ENCODE measurements at regions not wholly inside any gene's neighbourhood (a gene's known extent, or its start where the extent isn't known, plus 50 kb on each side); places are given as distances from the start of the nearest gene placed in this dataset.
"Not testable (repeated sequence)": the region's sequence is repeated elsewhere in the genome, so short reads cannot be mapped to it uniquely, and the experiment has no call there.

DNA sequence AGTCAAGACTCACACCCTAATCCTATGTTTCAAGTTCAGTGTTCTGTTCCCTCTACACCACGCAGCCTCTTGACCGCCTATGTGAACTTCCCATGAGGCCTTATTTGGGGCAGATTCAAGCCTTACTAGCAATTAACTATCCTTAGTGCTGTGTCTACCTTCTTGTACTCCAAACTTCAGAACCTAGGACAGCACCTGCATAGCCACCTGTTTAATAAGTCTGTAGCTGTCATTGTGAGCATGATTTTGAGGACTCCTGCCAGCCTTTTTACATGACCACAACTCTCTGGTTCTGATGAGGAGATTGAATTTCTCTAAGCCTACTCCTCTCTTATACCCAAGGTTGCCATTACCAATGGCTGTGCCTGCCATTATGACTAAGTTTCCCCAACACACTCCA, 50.8 kb upstream of the PCSK1 start:
- peak; percentile 28 for ATAC-seq

DNA sequence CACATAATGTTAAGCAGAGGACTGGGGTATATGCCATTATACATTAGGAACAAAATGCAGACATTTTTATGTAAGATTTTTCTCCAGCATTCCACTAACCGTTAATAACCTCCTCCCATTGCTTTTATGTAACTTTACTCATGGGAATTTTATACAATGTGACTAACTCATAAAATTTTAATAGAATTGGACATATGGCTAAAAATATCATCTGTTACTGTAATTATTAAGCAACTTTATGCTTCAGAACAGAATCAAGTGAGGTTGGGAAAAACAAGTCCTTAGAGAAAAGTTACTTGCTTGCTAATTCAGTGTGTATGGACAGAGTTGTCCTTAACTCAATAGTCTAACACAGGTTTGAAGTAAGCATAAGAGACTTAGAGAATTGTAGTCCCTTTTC, 54.8 kb upstream of the PCSK1 start:
- ATAC-seq: no peak

DNA sequence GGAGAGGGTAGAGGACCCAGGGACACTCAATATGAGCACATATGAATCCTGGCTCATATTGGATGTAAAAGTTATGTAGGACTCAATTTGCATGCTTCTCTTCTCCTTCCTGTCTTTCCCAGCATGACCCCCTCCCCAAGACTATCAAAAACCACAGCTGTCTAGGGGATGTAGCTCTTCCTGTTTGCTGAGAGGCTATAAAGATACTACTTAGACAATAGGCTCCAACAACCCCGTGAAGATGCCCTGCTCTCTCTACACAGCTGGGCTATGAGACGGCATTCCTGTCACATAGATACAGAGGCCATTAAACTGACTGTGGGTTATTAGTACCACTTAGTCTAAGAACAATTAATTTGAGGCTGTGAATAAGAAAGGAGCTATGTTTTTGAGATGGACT, 56.5 kb upstream of the PCSK1 start:
- no peak for ATAC-seq

DNA sequence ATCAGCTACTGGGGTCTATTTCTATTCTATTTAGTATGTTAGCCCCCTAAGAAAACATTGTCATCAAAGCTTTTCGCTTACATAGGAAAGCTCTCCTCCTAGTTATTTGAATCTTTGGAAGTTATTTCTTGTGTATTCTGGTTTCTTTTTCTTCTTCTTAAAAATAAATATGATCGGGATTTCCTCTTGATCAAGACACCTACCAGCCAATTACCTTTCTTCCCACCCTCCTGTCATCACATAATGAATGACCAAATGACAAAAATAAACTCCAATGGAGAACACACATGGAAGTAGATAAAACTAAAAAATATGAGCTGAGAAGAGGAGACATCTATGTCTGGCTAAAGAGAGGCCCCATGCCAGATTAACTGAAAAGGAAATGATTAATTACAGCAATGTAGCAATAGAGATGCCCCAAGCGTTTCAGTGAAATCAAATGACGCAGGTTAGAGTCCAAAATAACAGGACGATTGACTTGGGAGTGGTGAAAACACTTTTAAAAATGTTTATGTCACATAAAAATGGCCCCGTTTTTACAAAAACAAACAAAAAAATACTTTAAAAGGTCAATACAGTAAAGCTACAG, 59.5 kb upstream of the PCSK1 start:
- ATAC-seq: no peak

DNA sequence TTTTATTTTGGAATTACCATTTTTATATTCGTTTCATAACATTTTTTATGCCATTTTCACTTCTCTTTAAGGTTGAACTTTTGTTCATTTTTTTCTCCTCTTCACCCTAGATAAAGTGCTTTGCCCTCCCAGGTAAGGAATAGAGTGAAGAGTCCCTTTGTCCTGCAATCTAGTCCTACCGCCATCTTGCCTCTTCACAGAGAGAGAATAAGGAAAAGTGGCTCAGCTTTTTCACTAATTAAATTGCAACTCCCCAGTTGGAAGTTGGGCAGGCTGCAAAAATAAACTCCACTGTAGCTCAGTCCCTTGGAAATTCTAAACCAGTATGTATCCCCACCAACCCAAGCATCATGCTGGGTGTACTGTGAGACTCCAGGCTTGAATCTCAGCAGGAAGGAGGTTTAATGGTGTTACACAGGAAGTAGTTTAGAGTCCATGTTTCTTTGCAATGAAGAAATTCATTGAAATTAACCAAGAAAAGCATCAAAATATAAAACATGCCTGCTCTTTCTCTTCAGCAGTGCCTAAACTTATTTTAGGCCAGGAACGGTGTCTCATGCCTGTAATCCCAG, 60.3 kb upstream of the PCSK1 start:
- no peak for ATAC-seq

DNA sequence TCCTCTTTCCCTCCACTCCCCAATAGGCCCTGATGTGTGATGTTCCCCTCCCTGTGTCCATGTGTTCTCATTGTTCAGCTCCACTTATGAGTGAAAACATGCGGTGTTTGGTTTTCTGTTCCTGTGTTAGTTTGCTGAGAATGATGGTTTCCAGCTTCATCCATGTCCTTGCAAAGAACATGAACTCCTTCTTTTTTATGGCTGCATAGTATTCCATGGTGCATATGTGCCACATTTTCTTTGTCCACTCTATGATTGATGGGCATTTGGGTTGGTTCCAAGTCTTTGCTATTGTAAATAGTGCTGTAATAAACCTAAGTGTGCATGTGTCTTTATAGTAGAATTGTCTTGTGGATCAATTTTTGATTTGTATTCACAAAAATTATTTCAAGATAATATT, 62.4 kb upstream of the PCSK1 start:
- not testable (repeated sequence) for ATAC-seq

DNA sequence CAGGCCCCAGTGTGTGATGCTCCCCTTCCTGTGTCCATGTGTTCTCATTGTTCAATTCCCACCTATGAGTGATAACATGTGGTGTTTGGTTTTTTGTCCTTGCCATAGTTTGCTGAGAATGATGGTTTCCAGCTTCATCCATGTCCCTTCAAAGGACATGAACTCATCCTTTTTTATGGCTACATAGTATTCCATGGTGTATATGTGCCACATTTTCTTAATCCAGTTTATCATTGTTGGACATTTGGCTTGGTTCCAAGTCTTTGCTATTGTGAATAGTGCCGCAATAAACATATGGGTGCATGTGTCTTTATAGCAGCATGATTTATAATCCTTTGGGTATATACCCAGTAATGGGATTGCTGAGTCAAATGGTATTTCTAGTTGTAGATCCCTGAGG, 64.0 kb upstream of the PCSK1 start:
- not testable (repeated sequence) for ATAC-seq

DNA sequence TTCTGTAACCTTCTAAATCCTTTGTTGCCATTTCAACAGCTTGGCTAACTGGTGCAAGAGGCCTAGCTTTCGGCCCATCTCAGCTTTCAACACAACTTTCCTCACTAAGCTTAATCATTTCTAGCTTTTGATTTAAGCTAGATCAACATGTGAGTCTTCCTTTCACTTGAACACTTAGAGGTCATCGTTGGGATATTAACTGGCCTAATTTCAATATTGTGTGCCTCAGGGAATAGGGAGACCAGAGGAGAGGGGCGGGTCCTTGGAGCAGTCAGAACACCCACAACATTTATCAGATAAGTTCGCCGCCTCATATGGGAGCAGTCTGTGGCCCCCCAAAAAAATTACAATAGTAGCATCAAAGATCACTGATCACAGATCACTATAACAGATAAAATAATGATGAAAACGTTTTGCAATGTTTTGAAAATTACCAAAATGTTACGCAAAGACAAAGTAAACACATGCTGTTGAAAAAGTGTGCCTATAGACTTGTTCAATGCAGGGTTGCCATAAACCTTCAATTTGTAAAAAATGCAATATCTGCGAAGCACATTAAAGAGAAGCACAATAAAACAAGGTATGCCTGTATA, 66.8 kb upstream of the PCSK1 start:
- no peak for ATAC-seq

DNA sequence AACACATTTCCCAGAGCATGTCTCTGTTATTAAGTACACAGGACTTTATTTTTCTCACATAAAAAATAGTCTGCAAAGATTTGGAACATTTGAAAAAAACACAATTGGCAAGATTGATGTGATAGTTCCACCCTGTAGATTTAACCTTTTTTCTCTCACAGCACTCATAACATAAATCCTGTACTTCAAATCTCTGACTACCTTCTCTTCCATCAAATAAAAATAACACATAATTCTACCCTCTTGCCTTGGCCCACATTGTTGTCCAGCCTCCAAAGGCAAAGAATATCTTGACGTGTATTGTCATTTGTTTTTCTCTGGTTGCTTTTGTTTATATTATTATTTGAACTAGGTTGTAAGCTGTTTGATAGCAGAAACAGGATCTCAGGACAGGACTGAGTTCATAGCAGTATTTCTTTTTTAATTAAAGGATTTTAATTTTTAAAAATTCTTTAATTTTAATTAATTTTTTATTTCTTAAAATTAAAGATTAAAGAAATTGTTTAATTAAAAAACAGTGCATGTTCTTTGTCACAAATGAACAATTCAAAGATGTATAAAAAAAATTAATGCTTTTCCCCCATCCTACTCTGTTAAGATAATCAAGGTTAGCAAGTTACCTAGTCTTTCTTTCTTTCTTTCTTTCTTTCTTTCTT, 69.1 kb upstream of the PCSK1 start:
- ATAC-seq: no peak

DNA sequence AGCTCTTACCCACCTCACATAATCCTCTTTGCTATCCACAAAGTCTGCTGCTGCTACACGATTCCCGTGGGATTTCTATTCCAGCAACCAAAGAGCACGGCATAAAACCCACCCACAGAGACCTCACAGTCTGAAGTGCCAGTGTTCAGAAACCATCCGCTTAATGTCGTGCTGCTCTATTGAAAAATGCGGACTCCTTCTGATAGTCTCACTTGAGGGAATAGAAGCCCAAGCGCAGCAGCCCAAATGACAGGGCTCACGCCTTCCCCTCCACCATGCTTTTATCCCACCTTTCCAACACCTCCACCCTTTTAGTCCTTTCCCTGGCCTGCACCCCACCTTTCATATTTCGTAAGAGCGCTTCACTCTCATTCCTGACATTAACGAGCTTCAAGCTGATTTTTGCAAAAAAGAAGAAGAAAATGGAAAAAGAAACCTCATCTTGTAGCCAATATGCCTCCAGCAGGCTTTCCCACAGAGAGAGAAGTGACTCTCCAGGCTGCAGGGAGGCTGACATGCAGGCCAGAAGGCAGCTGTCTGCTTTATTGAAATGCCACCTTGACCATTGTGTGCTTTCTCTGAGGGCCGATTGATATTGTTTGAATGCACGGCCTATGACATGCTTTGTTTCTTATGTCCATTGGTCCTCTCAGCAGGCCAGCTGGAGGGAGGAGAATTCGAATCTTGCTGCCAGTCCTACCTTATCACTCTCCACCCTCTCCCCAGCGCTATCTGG, 70.6 kb upstream of the PCSK1 start:
- ATAC-seq: no peak

DNA sequence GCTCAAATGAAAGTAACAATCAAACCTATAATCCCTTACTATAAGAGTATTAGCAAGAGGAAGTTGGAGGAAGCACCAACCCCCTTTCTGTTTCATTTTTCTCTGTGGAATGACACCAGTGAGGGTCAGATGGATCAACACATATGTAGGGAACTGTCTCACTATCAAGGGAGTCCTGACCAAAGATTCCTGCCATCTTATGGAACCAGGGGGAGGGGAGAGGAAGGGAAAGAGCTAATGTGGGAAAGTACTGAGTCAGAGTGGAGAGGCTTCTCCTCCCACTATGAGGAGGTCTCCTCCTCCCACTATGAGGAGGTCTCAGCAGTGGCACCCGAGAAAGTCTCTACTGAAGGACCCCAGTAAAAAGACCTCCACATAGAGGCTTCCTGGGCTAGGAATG, 73.3 kb upstream of the PCSK1 start:
- ATAC-seq: no peak

DNA sequence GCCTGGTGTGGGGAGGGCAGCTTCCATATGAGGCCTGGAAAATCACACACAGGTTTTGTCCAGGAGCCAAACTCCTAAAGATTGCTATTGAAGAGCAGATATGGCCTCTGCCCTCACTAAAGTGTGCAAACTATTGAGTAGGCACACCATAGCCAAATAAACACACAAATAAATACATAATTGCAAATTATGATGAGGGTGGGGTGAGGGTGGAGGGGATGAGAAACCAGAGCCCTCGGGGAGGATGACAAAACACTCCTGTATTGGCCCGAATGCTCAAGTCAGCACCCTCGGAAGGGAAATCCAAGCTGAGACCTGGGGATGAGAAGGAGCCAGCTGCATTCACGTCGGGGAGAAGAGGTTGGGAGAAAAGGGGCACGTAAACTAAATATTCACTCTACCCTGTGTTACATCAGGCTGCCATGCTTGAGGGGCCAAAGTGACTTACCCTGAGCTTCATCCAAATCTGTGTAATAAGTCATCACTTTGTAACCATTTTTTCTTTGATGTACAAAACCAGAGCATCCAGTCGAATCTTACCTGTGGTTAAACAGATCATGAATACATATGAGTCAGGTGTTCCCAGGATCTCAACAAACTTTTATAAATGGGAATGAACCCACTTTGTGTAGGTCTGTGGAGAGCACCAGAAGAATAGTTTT, 73.9 kb upstream of the PCSK1 start:
- no peak for ATAC-seq

DNA sequence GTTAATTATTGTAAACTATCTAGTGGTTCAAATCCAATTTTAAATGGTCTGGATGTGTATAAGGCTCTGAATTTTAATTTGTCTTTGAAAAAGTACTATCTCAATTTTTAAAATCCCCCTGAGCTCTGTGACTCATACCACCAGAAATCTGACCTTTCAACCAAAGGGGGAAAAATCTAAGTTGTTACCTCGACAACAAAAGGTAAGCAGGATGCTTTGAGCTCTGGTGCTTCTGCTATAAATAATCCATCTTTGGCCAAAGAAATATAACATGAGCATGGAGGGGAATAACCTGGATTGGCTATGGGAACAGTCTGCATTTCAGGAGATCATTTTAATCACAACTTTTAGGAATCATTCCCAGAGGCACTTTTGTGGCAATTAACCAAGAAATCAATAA, 76.3 kb upstream of the PCSK1 start:
- ATAC-seq: no peak

DNA sequence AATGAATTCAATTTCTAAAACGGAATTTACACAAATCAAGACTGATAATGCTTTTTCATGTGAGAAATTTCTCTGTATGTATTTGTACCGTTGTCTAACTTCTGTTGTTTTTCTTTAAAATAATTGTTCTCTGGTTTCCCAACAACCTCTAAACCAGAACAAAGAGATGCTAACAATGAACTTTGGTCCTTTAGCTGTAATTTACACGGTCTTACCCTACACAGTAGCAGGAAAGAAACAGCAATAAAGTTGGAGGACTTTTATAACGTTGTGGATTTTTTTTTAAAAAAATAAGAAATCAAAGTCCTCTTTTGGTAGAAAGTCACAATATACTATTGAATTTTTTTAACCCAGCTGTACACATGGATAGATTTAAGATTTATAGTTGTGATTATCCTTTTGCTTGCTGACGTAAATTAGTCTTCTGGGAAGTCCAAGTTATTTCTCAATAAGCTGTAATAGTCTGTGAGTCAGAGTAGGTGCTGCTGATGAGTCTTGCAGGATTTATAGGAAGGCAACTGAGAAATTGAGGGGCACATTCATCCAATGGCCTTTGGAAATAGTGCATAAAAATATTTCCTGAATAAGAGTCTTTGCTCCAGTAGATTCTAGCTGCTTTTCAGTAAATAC, 76.8 kb upstream of the PCSK1 start:
- ATAC-seq: peak; percentile 67

DNA sequence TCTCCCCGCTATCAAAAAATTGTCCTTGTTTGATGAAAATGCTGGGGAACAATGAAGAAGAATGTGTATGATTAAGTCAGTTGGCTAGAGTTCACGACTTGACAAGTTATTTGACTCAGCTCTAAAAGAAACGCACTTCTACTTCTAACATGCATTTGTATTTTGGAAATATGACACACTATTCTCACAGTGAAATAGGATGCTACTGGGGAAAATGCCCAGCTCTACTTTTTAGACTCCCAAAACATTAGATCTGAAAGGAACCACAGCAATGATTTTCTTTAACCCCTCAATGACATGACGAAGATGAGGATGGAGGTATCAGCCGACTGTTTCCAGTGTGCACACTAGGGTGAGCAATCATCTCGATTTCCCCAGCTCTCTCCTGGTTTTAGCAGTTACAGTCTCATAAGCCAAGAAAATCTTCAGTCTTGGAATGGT, 83.6 kb upstream of the PCSK1 start:
- no peak for ATAC-seq

DNA sequence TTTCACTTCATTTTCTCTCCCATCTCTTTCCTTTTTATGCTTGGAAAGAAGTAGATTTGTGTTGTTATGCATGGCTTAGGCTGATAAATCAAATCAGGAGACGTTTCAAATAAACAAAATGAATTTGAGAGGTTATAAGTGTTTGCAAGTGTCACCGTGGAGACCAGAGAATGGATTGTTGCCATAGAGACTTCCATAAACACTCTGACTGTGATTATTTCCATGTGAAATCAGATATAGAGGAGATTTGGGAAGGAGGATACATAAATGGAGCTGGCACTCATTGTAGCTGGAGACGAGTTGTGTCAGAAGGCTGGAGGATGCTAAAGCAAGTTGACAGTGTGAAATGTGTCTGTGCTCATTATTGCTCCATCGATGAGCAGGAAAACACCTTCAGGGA, 84.2 kb upstream of the PCSK1 start:
- no peak for ATAC-seq

DNA sequence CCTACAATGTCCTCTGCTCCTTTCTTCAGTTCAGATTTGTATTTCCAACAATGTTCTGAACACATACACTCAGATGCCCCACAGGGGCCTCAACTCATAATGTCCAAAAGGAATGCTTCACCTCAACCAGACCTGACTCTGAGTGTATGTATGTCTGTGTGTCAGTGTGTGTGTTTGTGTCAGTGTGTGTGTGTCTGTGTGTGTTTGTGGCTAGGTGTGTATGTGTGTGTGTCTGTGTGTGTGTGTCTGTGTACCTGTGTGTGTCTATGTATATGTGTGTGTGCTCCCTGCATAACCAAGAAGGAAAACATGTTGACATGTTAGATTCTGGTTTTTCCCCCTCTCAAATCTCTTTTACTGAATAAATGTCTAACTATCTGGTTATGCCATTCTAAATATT, 87.3 kb upstream of the PCSK1 start:
- no peak for ATAC-seq

DNA sequence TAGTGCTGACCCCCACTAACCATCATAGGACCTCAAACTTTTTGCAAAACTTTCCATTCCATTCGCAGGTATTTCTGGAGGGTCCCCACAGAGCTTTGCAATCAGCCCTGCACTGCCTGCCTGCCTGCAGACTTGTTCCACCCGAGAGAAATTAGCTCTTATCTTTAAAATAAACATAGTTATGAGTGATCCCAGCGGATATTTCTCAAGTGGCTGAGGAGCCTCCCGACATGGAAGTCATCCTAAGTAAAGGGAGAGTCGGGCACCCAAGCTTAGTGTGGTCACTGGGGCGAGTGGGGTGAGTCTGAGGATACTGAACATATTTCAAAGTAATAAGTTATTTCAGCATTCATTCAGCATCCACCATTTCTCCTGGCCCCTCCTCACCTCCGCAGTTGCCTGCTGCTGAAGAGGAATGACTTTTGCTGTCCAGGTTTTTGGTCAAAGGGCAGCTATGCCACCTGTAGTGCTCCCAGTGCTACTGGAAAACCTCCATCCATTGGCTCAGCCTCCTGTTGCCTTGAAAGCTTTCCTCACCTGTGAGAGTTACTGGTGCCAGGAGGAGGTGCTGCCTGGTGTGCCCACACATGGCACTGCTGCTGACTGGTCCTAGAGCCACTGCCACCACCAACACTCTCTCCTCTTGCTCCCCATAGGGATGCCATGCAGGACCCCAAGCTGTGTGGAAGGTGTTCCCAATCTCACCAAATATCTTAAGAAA, 89.7 kb upstream of the PCSK1 start:
- ATAC-seq: no peak

DNA sequence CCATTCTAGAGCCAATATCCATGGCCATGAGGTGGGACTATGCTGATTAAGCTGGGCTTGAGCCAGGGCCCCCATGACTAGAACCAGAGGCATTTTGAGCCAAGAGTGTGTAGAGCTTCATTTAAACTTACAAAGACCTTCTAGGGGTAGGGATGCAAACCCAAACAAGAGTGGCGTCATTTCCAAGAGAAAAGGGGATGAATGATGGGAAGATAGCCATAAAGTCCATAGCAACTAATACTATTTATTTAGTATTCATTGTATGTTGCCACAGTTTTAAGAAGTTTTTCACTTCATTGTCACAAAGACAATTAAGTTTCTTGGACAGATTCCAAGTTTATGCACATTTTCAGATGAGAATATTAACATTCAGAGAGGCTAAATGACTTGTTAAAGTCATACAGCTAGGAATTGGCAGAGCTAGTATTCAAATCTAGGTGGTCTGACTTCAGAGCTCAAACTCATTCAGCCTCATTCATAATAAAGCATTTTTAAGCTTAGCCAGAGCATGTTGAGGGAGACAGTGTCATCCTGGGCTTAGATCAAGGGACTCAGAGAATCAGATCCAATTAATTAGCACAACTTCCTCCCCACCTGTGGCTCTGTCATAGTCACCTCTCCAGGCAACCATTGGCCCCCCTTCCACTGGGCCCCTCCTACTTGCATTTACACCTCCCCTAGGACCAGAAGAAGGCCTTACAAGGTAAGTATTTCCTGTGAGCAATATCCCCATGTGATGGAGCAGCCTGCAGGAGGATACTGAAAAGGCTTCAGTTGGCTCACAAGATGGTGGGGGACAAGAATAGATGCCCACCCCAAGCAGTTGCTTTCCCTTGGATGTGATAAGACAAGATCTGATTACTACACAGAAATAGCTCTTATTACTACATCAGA, 95.0 kb upstream of the PCSK1 start:
- no peak for ATAC-seq

DNA sequence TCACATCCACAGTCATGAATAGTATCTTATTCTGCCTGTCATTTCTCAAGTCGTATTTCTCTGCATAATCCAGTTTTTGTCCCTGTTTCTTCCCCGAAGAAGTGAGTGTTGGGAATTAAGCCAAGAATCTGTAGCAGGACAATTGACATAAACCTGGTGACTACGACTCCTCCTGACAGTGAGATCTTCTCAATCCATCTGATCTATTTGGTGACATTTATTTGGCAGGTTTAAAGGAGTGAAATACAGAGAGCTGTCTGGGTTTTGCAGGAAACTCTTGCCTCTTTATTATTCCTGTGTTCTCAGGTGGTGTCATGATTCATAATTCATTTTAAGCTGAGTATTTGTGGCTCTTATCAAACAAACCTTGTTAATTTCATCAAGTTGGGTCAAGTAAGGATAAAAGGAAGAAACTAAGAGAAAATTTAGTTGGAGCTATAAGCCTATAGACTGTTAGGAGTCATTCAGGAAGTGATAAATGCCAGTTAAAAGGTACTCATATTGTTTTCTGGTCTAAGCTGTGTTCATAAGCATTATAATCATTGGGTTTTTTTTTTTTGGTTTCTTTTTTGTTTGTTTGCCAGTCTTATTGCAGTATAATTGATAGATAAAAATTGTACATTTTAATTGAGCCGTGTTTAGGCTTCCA, 95.9 kb upstream of the PCSK1 start:
- ATAC-seq: no peak

All from esophagus mucosa (tissue), 1 donor.